Liver (tissue), 8 donors: ENCODE measurements at regions not wholly inside any gene's neighbourhood (a gene's known extent, or its start where the extent isn't known, plus 50 kb on each side); places are given as distances from the start of the nearest gene placed in this dataset.

Experiments
- DNase-seq: peaks from one replicate; pipeline ENCODE4 v3.0.0-alpha.2; 2017; ENCODE audit warnings: low spot score
- H3K27ac ChIP-seq, 2 donors: one replicate each; pipeline ENCODE4 v1.7.0; 2013; ENCODE audit warnings: inconsistent platforms in 2 of 2, low read length in 2 of 2, control low read depth in 1 of 2, low read depth in 1 of 2, mild to moderate bottlenecking in 1 of 2
- H3K27me3 ChIP-seq, 4 donors: one replicate each; pipeline versions ENCODE4 v1.6.1 to v1.7.0; 2013; ENCODE audit warnings: low read length in 3 of 4, inconsistent platforms in 1 of 4, mild to moderate bottlenecking in 1 of 4, moderate library complexity in 1 of 4; ENCODE audit not compliant: control insufficient read depth in 4 of 4, insufficient read depth in 4 of 4
- H3K36me3 ChIP-seq, 4 donors: one replicate each; pipeline versions ENCODE4 v1.6.1 to v1.7.0; 2013; ENCODE audit warnings: low read length in 3 of 4, mild to moderate bottlenecking in 3 of 4, low read depth in 1 of 4, moderate library complexity in 1 of 4; ENCODE audit not compliant: control insufficient read depth in 4 of 4, insufficient read depth in 3 of 4
- H3K4me1 ChIP-seq, 4 donors: one replicate each; pipeline versions ENCODE4 v1.6.1 to v1.7.0; 2013; ENCODE audit warnings: low read length in 3 of 4, mild to moderate bottlenecking in 3 of 4, moderate library complexity in 1 of 4; ENCODE audit not compliant: control insufficient read depth in 4 of 4, insufficient read depth in 4 of 4
- H3K4me3 ChIP-seq, 3 donors: one replicate each; pipeline versions ENCODE4 v1.6.1 to v1.7.0; 2013; ENCODE audit warnings: low read length in 3 of 3, control low read depth in 1 of 3, low read depth in 1 of 3, mild to moderate bottlenecking in 1 of 3
- H3K9ac ChIP-seq, 2 donors: one replicate each; pipeline ENCODE4 v1.7.0; 2013; ENCODE audit warnings: low read length in 2 of 2, mild to moderate bottlenecking in 2 of 2, moderate library complexity in 2 of 2, control low read depth in 1 of 2, low read depth in 1 of 2
- H3K9me3 ChIP-seq, 4 donors: one replicate each; pipeline versions ENCODE4 v1.6.1 to v1.7.0; 2013; ENCODE audit warnings: low read length in 3 of 4; ENCODE audit not compliant: control insufficient read depth in 4 of 4
- EGR1 ChIP-seq, 2 donors: IDR thresholded peaks; 2 replicates each; pipeline ENCODE4 v1.6.1; 2016 to 2018; ENCODE audit warnings: antibody characterized with exemption in 2 of 2, low read depth in 2 of 2
- FOXA1 ChIP-seq: IDR thresholded peaks from 2 replicates; pipeline ENCODE4 v1.6.1; 2016; ENCODE audit warnings: antibody characterized with exemption
- FOXA2 ChIP-seq: IDR thresholded peaks from 2 replicates; pipeline ENCODE4 v1.6.1; 2016; ENCODE audit warnings: antibody characterized with exemption
- GABPA ChIP-seq, 2 donors: IDR thresholded peaks in 1 of 2; conservative IDR thresholded peaks in 1 of 2; 2 replicates each; pipeline ENCODE4 v1.6.1; 2016; ENCODE audit warnings: antibody characterized with exemption in 2 of 2, mild to moderate bottlenecking in 1 of 2, moderate library complexity in 1 of 2
- HNF4A ChIP-seq, 2 donors: conservative IDR thresholded peaks; 2 replicates each; pipeline ENCODE4 v1.6.1; 2016; ENCODE audit warnings: antibody characterized with exemption in 2 of 2, mild to moderate bottlenecking in 2 of 2
- HNF4G ChIP-seq: IDR thresholded peaks from 2 replicates; pipeline ENCODE4 v1.6.1; 2016; ENCODE audit warnings: antibody characterized with exemption
- JUND ChIP-seq, 2 donors: IDR thresholded peaks; 2 replicates each; pipeline ENCODE4 v1.6.1; 2016; ENCODE audit warnings: antibody characterized with exemption in 2 of 2
- NR2F2 ChIP-seq: IDR thresholded peaks from 2 replicates; pipeline ENCODE4 v1.6.1; 2016; ENCODE audit warnings: antibody characterized with exemption
- RAD21 ChIP-seq, 2 donors: IDR thresholded peaks; 2 replicates each; pipeline ENCODE4 v1.6.1; 2016; ENCODE audit warnings: antibody characterized with exemption in 2 of 2, mild to moderate bottlenecking in 2 of 2
- RXRA ChIP-seq, 2 donors: IDR thresholded peaks; 2 replicates each; pipeline ENCODE4 v1.6.1; 2017 to 2018; ENCODE audit warnings: antibody characterized with exemption in 2 of 2, mild to moderate bottlenecking in 1 of 2
- SP1 ChIP-seq: IDR thresholded peaks from 2 replicates; pipeline ENCODE4 v1.6.1; 2018; ENCODE audit warnings: antibody characterized with exemption, mild to moderate bottlenecking
- TAF1 ChIP-seq: conservative IDR thresholded peaks from 2 replicates; pipeline ENCODE4 v1.6.1; 2016; ENCODE audit warnings: antibody characterized with exemption, mild to moderate bottlenecking
- YY1 ChIP-seq: IDR thresholded peaks from 2 replicates; pipeline ENCODE4 v1.6.1; 2016; ENCODE audit warnings: antibody characterized with exemption, mild to moderate bottlenecking
- WGBS: extraction: QIAGEN DNeasy Blood & Tissue Kit; methylation state at CpG from one replicate; pipeline ENCODE4 v1.1.7; 2013; 5-methylcytosine and 5-hydroxymethylcytosine counted together
- TF ChIP-seq, protein P1 (sequence below): IDR thresholded peaks from 2 replicates; pipeline ENCODE4 v1.6.1; 2016; ENCODE audit warnings: antibody characterized with exemption
- TF ChIP-seq, protein P2 (sequence below): IDR thresholded peaks from 2 replicates; pipeline ENCODE4 v1.6.1; 2016; ENCODE audit warnings: antibody characterized with exemption
- TF ChIP-seq, protein P3 (sequence below): IDR thresholded peaks from 2 replicates; pipeline ENCODE4 v1.6.1; 2016; ENCODE audit warnings: antibody characterized with exemption
- TF ChIP-seq, protein P4 (sequence below): IDR thresholded peaks from 2 replicates; pipeline ENCODE4 v1.6.1; 2016; ENCODE audit warnings: antibody characterized with exemption, mild to moderate bottlenecking
- TF ChIP-seq, protein P5 (sequence below): fragments of 150-350 bp; IDR thresholded peaks from 2 replicates; pipeline ENCODE4 v1.5.1; 2017; ENCODE audit warnings: improper control_type of control experiment, low read depth, low read length; ENCODE audit not compliant: missing input control
- donor health status: healthy.
- donor health status: healthy.
- donor health status: healthy.
- donor health status: healthy.
- donor health status: healthy.

DNA sequence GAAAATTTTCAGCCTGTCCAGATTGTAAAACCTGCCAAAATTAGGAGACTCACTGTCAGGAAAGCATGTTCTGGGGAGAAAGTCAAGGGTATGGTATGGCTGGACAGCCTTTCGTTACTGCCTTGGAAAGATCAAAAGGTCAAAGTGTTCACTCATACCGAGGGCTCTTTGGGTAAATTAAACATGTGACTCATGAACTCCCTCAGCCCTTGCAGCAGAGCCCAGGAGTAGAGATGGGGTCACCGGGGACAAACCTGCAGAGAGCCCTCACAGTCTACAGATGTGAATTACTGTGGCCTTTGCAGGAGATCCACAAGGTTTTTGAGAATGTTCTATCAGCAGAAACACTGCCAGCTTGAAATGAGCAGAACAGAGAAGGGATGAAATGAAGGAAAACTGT lies 275.7 kb downstream of the KLF6 start:
- H3K36me3 ChIP-seq, result no peaks in the 10 kb centered on the region

DNA sequence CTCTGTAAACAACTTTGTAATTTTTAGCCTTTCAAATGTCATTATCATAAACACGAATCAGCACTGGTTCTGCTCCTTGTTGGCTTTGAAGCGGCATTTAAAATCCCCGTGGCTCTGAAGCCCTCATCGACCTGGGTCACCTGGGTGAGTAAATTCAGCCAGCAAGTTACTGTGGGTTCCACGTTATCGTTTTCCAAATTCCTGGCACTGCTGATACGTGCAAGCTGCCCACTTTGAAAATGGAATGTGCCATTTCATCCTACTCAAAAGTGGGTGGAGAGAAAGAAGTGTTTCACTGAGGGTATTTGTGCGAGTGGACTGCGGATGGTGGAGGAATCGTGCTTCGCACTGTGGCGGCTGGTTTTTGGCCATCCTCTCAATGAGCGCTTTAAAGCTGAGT lies 281.7 kb downstream of the KLF6 start:
- 88% methylated on average over 13 of the region's 13 CpGs for WGBS
- Histone ChIP-seq H3K4me3 (no peak overlapping the region), H3K4me1 (no peaks in the 10 kb centered on the region), H3K27me3 (no peaks in the 10 kb centered on the region), H3K27ac (no peak overlapping the region), H3K36me3 (no peaks in the 10 kb centered on the region), H3K9ac (no peak overlapping the region), H3K9me3 (no peaks in the 10 kb centered on the region)
- no peak for DNase-seq
- no peak for TF ChIP-seq JUND (IDR thresholded peaks at IDR 0.05)
- no peak for TF ChIP-seq GABPA (IDR thresholded peaks at IDR 0.05 in 1 of 2, conservative IDR thresholded peaks at IDR 0.05 in 1 of 2)
- TF ChIP-seq, protein P1, sequence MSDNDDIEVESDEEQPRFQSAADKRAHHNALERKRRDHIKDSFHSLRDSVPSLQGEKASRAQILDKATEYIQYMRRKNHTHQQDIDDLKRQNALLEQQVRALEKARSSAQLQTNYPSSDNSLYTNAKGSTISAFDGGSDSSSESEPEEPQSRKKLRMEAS, result no peak
- TF ChIP-seq TAF1, result no peak
- TF ChIP-seq FOXA1, result no peak
- no peak for TF ChIP-seq RXRA (IDR thresholded peaks at IDR 0.05)
- no peak for TF ChIP-seq HNF4A (conservative IDR thresholded peaks at IDR 0.05)
- TF ChIP-seq, protein P2, sequence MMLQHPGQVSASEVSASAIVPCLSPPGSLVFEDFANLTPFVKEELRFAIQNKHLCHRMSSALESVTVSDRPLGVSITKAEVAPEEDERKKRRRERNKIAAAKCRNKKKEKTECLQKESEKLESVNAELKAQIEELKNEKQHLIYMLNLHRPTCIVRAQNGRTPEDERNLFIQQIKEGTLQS, result no peak
- TF ChIP-seq, protein P3, sequence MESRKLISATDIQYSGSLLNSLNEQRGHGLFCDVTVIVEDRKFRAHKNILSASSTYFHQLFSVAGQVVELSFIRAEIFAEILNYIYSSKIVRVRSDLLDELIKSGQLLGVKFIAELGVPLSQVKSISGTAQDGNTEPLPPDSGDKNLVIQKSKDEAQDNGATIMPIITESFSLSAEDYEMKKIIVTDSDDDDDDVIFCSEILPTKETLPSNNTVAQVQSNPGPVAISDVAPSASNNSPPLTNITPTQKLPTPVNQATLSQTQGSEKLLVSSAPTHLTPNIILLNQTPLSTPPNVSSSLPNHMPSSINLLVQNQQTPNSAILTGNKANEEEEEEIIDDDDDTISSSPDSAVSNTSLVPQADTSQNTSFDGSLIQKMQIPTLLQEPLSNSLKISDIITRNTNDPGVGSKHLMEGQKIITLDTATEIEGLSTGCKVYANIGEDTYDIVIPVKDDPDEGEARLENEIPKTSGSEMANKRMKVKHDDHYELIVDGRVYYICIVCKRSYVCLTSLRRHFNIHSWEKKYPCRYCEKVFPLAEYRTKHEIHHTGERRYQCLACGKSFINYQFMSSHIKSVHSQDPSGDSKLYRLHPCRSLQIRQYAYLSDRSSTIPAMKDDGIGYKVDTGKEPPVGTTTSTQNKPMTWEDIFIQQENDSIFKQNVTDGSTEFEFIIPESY, result no peak
- TF ChIP-seq, protein P4, sequence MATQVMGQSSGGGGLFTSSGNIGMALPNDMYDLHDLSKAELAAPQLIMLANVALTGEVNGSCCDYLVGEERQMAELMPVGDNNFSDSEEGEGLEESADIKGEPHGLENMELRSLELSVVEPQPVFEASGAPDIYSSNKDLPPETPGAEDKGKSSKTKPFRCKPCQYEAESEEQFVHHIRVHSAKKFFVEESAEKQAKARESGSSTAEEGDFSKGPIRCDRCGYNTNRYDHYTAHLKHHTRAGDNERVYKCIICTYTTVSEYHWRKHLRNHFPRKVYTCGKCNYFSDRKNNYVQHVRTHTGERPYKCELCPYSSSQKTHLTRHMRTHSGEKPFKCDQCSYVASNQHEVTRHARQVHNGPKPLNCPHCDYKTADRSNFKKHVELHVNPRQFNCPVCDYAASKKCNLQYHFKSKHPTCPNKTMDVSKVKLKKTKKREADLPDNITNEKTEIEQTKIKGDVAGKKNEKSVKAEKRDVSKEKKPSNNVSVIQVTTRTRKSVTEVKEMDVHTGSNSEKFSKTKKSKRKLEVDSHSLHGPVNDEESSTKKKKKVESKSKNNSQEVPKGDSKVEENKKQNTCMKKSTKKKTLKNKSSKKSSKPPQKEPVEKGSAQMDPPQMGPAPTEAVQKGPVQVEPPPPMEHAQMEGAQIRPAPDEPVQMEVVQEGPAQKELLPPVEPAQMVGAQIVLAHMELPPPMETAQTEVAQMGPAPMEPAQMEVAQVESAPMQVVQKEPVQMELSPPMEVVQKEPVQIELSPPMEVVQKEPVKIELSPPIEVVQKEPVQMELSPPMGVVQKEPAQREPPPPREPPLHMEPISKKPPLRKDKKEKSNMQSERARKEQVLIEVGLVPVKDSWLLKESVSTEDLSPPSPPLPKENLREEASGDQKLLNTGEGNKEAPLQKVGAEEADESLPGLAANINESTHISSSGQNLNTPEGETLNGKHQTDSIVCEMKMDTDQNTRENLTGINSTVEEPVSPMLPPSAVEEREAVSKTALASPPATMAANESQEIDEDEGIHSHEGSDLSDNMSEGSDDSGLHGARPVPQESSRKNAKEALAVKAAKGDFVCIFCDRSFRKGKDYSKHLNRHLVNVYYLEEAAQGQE, result no peak
- TF ChIP-seq RAD21 (IDR thresholded peaks at IDR 0.05), result no peak
- no peak for TF ChIP-seq HNF4G

More for the DNA sequence above, 275.7 kb downstream of the KLF6 start:
- WGBS, result 69% methylated on average over 3 of the region's 3 CpGs
- H3K9me3 ChIP-seq, result peaks cover 0 to 2% (median 0%) of the 10 kb centered on the region in 4 donors
- H3K27me3 ChIP-seq, result no peaks in the 10 kb centered on the region
- DNase-seq, result no peak
- no peak for TF ChIP-seq JUND (IDR thresholded peaks at IDR 0.05)
- TF ChIP-seq, protein P3, result no peak
- no peak for TF ChIP-seq SP1
- TF ChIP-seq, protein P5, sequence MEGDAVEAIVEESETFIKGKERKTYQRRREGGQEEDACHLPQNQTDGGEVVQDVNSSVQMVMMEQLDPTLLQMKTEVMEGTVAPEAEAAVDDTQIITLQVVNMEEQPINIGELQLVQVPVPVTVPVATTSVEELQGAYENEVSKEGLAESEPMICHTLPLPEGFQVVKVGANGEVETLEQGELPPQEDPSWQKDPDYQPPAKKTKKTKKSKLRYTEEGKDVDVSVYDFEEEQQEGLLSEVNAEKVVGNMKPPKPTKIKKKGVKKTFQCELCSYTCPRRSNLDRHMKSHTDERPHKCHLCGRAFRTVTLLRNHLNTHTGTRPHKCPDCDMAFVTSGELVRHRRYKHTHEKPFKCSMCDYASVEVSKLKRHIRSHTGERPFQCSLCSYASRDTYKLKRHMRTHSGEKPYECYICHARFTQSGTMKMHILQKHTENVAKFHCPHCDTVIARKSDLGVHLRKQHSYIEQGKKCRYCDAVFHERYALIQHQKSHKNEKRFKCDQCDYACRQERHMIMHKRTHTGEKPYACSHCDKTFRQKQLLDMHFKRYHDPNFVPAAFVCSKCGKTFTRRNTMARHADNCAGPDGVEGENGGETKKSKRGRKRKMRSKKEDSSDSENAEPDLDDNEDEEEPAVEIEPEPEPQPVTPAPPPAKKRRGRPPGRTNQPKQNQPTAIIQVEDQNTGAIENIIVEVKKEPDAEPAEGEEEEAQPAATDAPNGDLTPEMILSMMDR, result no peak
- TF ChIP-seq NR2F2, result no peak
- TF ChIP-seq TAF1, result no peak
- TF ChIP-seq, protein P1, result no peak
- TF ChIP-seq HNF4G, result no peak
- TF ChIP-seq GABPA (IDR thresholded peaks at IDR 0.05 in 1 of 2, conservative IDR thresholded peaks at IDR 0.05 in 1 of 2), result no peak
- TF ChIP-seq EGR1 (IDR thresholded peaks at IDR 0.05; ENCODE audit: low read depth in 2 of 2), result no peak
- TF ChIP-seq, protein P2, result no peak
- no peak for TF ChIP-seq FOXA2
- no peak for TF ChIP-seq RXRA (IDR thresholded peaks at IDR 0.05)
- TF ChIP-seq RAD21 (IDR thresholded peaks at IDR 0.05), result no peak
- no peak for TF ChIP-seq FOXA1
- no peak for TF ChIP-seq YY1
- H3K27ac ChIP-seq, result no peak overlapping the region
- H3K4me3 ChIP-seq, result no peak overlapping the region
- no peak overlapping the region for H3K9ac ChIP-seq
- no peaks in the 10 kb centered on the region for H3K4me1 ChIP-seq
